H1 (cell line): ENCODE measurements at regions not wholly inside any gene's neighbourhood (a gene's known extent, or its start where the extent isn't known, plus 50 kb on each side); places are given as distances from the start of the nearest gene placed in this dataset.

Experiments
- CTCF ChIA-PET: fragments of 300-600 bp; sonication (Branson Sonifier 250); formaldehyde crosslinking; loops from one replicate; lab custom pipeline; 2021; ENCODE audit not compliant: partially characterized antibody; lab: Charles Lee
- POLR2A ChIA-PET: fragments of 300-600 bp; sonication (Branson Sonifier 250); formaldehyde crosslinking; loops from one replicate; lab custom pipeline; 2021; ENCODE audit warnings: inconsistent platforms; ENCODE audit not compliant: partially characterized antibody; lab: Charles Lee
- DNase-seq, 2 experiments: peaks; one replicate each; pipeline versions ENCODE4 v3.0.0 to v3.0.0-alpha.2; 2010 to 2022; ENCODE audit warnings: low spot score in 2 of 2, low read depth in 1 of 2, mixed read lengths in 1 of 2
- FAIRE-seq: peaks from 2 replicates; lab custom pipeline; 2011; peaks lifted over from hg19 to GRCh38; lab: Jason Lieb, UNC
- H2AFZ ChIP-seq: 2 replicates; pipeline ENCODE4 v1.8.1; 2012; ENCODE audit warnings: low read length, inconsistent platforms
- H2AK5ac ChIP-seq: 2 replicates; pipeline ENCODE4 v1.6.1; 2013; ENCODE audit warnings: low read depth, low read length
- H2BK120ac ChIP-seq: replicated peaks from 2 replicates; pipeline ENCODE3; 2013; ENCODE audit warnings: low read depth, low read length, inconsistent platforms
- H2BK12ac ChIP-seq: 2 replicates; pipeline ENCODE4 v1.6.1; 2013; ENCODE audit warnings: low read depth, low read length
- H2BK15ac ChIP-seq: 2 replicates; pipeline ENCODE4 v1.6.1; 2013; ENCODE audit warnings: low read length
- H2BK20ac ChIP-seq: 2 replicates; pipeline ENCODE4 v1.6.1; 2013; ENCODE audit warnings: low read length
- H2BK5ac ChIP-seq: 2 replicates; pipeline ENCODE4 v1.6.1; 2013; ENCODE audit warnings: low read depth, low read length
- H3K14ac ChIP-seq: 2 replicates; pipeline ENCODE4 v1.6.1; 2013; ENCODE audit warnings: inconsistent platforms; ENCODE audit not compliant: insufficient read length
- H3K18ac ChIP-seq: 2 replicates; pipeline ENCODE4 v1.6.1; 2013; ENCODE audit warnings: low read length; ENCODE audit errors: extremely low read depth
- H3K23ac ChIP-seq: 2 replicates; pipeline ENCODE4 v1.6.1; 2013; ENCODE audit warnings: inconsistent platforms; ENCODE audit not compliant: insufficient read length
- H3K23me2 ChIP-seq: 2 replicates; pipeline ENCODE4 v1.6.1; 2013; ENCODE audit warnings: low read depth, low read length
- H3K27ac ChIP-seq: 2 replicates; pipeline ENCODE4 v1.6.1; 2011; ENCODE audit warnings: low read depth, low read length, inconsistent platforms
- H3K27me3 ChIP-seq, 4 experiments: replicated peaks in 1 of 4; 1 replicate in 1 of 4; 2 replicates in 3 of 4; pipeline versions ENCODE4 v1.6.1 to v1.8.1; 2011 to 2013; ENCODE audit warnings: low read length in 3 of 4, mild to moderate bottlenecking in 3 of 4, inconsistent platforms in 2 of 4, mixed read lengths in 2 of 4, moderate library complexity in 1 of 4; ENCODE audit not compliant: control insufficient read depth in 3 of 4, insufficient read depth in 3 of 4; ENCODE audit errors: extremely low read depth in 1 of 4
- H3K36me3 ChIP-seq, 4 experiments: 2 replicates each; pipeline versions ENCODE4 v1.6.1 to v1.8.1; 2011 to 2013; ENCODE audit warnings: mild to moderate bottlenecking in 4 of 4, low read length in 3 of 4, moderate library complexity in 2 of 4, control low read depth in 1 of 4, inconsistent platforms in 1 of 4; ENCODE audit not compliant: insufficient read depth in 4 of 4, control insufficient read depth in 2 of 4
- H3K4ac ChIP-seq: replicated peaks from 2 replicates; pipeline ENCODE3; 2013; ENCODE audit warnings: low read length, low read depth, mixed read lengths, inconsistent platforms; ENCODE audit not compliant: insufficient read length
- H3K4me1 ChIP-seq, 4 experiments: replicated peaks in 1 of 4; 1 replicate in 1 of 4; 2 replicates in 3 of 4; pipeline versions ENCODE4 v1.6.1 to v1.8.1; 2011 to 2013; ENCODE audit warnings: low read length in 3 of 4, inconsistent platforms in 2 of 4, mixed read lengths in 1 of 4; ENCODE audit not compliant: insufficient read depth in 4 of 4, control insufficient read depth in 3 of 4
- H3K4me2 ChIP-seq, 2 experiments: 2 replicates each; pipeline versions ENCODE4 v1.6.1 to v1.8.1; 2011 to 2013; ENCODE audit warnings: low read depth in 2 of 2, low read length in 2 of 2, control low read depth in 1 of 2, inconsistent platforms in 1 of 2, mild to moderate bottlenecking in 1 of 2; ENCODE audit not compliant: insufficient read depth in 1 of 2
- H3K4me3 ChIP-seq, 4 experiments: fragments of 200-600, 300-600 bp in 1 of 4; sonication (generic), shearing (Covaris generic), sonication (Bioruptor Twin) in 1 of 4; 2 replicates each; pipeline versions ENCODE4 v1.5.1 to v1.8.1; 2011 to 2016; ENCODE audit warnings: low read length in 4 of 4, low read depth in 3 of 4, control low read depth in 2 of 4, inconsistent platforms in 2 of 4, mild to moderate bottlenecking in 2 of 4, mixed read lengths in 1 of 4, moderate library complexity in 1 of 4; ENCODE audit not compliant: insufficient read depth in 2 of 4; ENCODE audit errors: extremely low read depth in 1 of 4
- H3K56ac ChIP-seq: replicated peaks from 2 replicates; pipeline ENCODE3; 2013; ENCODE audit warnings: low read depth, mild to moderate bottlenecking, mixed read lengths, low read length, inconsistent platforms; ENCODE audit not compliant: insufficient read length
- H3K79me1 ChIP-seq: 2 replicates; pipeline ENCODE4 v1.6.1; 2013; ENCODE audit warnings: low read depth, low read length, control low read depth
- H3K79me2 ChIP-seq, 2 experiments: 2 replicates each; pipeline versions ENCODE4 v1.6.1 to v1.8.1; 2012 to 2013; ENCODE audit warnings: low read length in 2 of 2, mild to moderate bottlenecking in 2 of 2, inconsistent platforms in 1 of 2; ENCODE audit not compliant: insufficient read depth in 2 of 2, control insufficient read depth in 1 of 2
- H3K9ac ChIP-seq, 4 experiments: replicated peaks in 1 of 4; 1 replicate in 1 of 4; 2 replicates in 3 of 4; pipeline versions ENCODE4 v1.6.1 to v1.8.1; 2011 to 2013; ENCODE audit warnings: low read depth in 3 of 4, low read length in 3 of 4, control low read depth in 2 of 4, mild to moderate bottlenecking in 2 of 4, moderate library complexity in 2 of 4, inconsistent platforms in 1 of 4; ENCODE audit errors: extremely low read depth in 1 of 4
- H3K9me3 ChIP-seq, 2 experiments: 2 replicates each; pipeline versions ENCODE4 v1.6.1 to v1.8.1; 2012 to 2013; ENCODE audit warnings: mild to moderate bottlenecking in 2 of 2, moderate library complexity in 2 of 2, control low read depth in 1 of 2, inconsistent platforms in 1 of 2, low read depth in 1 of 2, low read length in 1 of 2, mixed read lengths in 1 of 2; ENCODE audit not compliant: insufficient read depth in 2 of 2
- H4K20me1 ChIP-seq, 2 experiments: replicated peaks in 1 of 2; 2 replicates each; pipeline versions ENCODE3 to v1.8.1; 2011 to 2013; ENCODE audit warnings: inconsistent platforms in 2 of 2, low read length in 2 of 2, mild to moderate bottlenecking in 1 of 2; ENCODE audit not compliant: insufficient read depth in 2 of 2, control insufficient read depth in 1 of 2
- H4K5ac ChIP-seq: 2 replicates; pipeline ENCODE4 v1.6.1; 2013; ENCODE audit warnings: low read length, low read depth, mixed read lengths, inconsistent platforms; ENCODE audit not compliant: insufficient read length
- H4K8ac ChIP-seq: 2 replicates; pipeline ENCODE4 v1.8.0; 2013; ENCODE audit warnings: mild to moderate bottlenecking, moderate library complexity, low read length, inconsistent platforms; ENCODE audit not compliant: insufficient read depth; ENCODE audit errors: extremely low read depth
- H4K91ac ChIP-seq: replicated peaks from 2 replicates; pipeline ENCODE3; 2013; ENCODE audit warnings: low read length, mixed read lengths, inconsistent platforms; ENCODE audit not compliant: insufficient read length
- CBX8 ChIP-seq: fragments of 300-800, 300-1000 bp; sonication (generic); IDR thresholded peaks from 2 replicates; pipeline ENCODE4 v1.7.1; 2016; ENCODE audit warnings: low read depth, low read length, borderline replicate concordance
- TCF12 ChIP-seq: IDR thresholded peaks from 2 replicates; pipeline ENCODE4 v1.6.1; 2011; ENCODE audit warnings: low read depth, mild to moderate bottlenecking, low read length
- WGBS, 2 experiments: shearing (Covaris generic) in 1 of 2; methylation state at CpG; one replicate each; pipeline versions ENCODE4 v1.1.6 to v1.1.7; 2013 to 2015; ENCODE audit warnings: low lambda C conversion rate in 2 of 2, mixed read lengths in 2 of 2, inconsistent platforms in 1 of 2, low coverage in 1 of 2, missing lambda C conversion rate in 1 of 2; ENCODE audit not compliant: insufficient replicate concordance in 2 of 2, insufficient coverage in 1 of 2, insufficient read length in 1 of 2; ENCODE audit errors: extremely low coverage in 1 of 2, missing lambda C conversion rate in 1 of 2; 5-methylcytosine and 5-hydroxymethylcytosine counted together

- Histone ChIP-seq H3K79me2 (no peaks in the 10 kb centered on the region), H3K23ac (no peak overlapping the region), H3K4me3 (no peak overlapping the region), H4K8ac (peak overlapping the region; percentile 2; the same call in 1 of the 2 replicates), H4K20me1 (peaks cover 0 to 4% of the 10 kb centered on the region in 2 experiments), H4K5ac (no peak overlapping the region), H3K14ac (no peak overlapping the region), H2AFZ (no peak overlapping the region), H3K27ac (no peak overlapping the region), H3K9me3 (no peaks in the 10 kb centered on the region), H2AK5ac (no peak overlapping the region), H2BK120ac (no peak overlapping the region), H3K79me1 (no peaks in the 10 kb centered on the region), H3K4me2 (no peak overlapping the region), H3K27me3 (peaks cover 0 to 14% (median 7%) of the 10 kb centered on the region in 4 experiments; a peak in 5 of 7 replicates), H3K23me2 (peaks cover 6% of the 10 kb centered on the region; the same call in 1 of the 2 replicates), H4K91ac (no peak overlapping the region), H3K56ac (no peak overlapping the region), H2BK20ac (no peak overlapping the region), H3K4me1 (peaks cover 0 to 6% (median 4%) of the 10 kb centered on the region in 4 experiments; a peak in 4 of 7 replicates), H2BK15ac (no peak overlapping the region; the same call in 1 of the 2 replicates), H2BK5ac (no peak overlapping the region), H3K4ac (no peak overlapping the region), H3K36me3 (no peaks in the 10 kb centered on the region), H3K9ac (no peak overlapping the region), H3K18ac (no peak overlapping the region), H2BK12ac (no peak overlapping the region)
- WGBS, 2 experiments = 92% methylated on average over 16 of the region's 16 CpGs; no CpG with 5 or more reads in 1 of the 2 experiments
- POLR2A ChIA-PET = interaction anchor here (1.2 kb wide), 1 partner anchor 15 kb away, joined by 3 read pairs; no protein-coding TSS in a partner anchor
- no peak for DNase-seq
- FAIRE-seq = no peak
- CTCF ChIA-PET = interaction anchor here (1.6 to 5.1 kb wide), 5 partner anchors 151 to 253 kb away, joined by 5 to 83 read pairs (median 15); partner anchors contain the start of gene SPO11
- no peak for TF ChIP-seq TCF12
- TF ChIP-seq CBX8 = no peak
Measured at GRCh38 chr20:57094252-57094891, 172.1 kb downstream of the BMP7 start.
